ENCODE measurements at regions not wholly inside any gene's neighbourhood (a gene's known extent, or its start where the extent isn't known, plus 50 kb on each side); places are given as distances from the start of the nearest gene placed in this dataset.

DNA sequence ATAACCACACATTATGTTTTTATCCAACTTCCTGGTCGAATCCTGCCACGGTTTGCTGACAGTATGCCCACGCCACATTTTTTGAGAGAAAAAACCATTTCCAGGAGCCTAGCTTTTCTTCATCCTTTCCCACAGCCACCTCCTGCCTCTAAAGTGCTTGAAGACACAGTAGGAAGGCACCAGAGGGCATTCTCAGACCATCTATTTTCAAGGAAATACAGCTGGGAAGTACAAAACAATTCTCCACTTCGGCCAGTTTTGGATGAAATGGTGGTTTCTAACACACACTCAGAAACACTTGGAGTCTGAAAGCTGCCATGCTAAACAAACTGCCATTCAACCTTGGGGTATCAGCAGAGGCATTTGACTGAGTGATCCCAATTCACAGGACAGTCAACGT lies 86.3 kb upstream of the RPS23 start:
- TF ChIP-seq, protein P1, sequence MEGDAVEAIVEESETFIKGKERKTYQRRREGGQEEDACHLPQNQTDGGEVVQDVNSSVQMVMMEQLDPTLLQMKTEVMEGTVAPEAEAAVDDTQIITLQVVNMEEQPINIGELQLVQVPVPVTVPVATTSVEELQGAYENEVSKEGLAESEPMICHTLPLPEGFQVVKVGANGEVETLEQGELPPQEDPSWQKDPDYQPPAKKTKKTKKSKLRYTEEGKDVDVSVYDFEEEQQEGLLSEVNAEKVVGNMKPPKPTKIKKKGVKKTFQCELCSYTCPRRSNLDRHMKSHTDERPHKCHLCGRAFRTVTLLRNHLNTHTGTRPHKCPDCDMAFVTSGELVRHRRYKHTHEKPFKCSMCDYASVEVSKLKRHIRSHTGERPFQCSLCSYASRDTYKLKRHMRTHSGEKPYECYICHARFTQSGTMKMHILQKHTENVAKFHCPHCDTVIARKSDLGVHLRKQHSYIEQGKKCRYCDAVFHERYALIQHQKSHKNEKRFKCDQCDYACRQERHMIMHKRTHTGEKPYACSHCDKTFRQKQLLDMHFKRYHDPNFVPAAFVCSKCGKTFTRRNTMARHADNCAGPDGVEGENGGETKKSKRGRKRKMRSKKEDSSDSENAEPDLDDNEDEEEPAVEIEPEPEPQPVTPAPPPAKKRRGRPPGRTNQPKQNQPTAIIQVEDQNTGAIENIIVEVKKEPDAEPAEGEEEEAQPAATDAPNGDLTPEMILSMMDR (IDR thresholded peaks at IDR 0.05; ENCODE audit: insufficient read depth, low read depth, low read length), result peak; percentile 46
- no peak for TF ChIP-seq EZH2 (IDR thresholded peaks at IDR 0.05; ENCODE audit: insufficient read depth, low read length)
